GM23248 (cell line): ENCODE measurements at regions not wholly inside any gene's neighbourhood (a gene's known extent, or its start where the extent isn't known, plus 50 kb on each side); places are given as distances from the start of the nearest gene placed in this dataset.

Experiments used
- EZH2 ChIP-seq: fragments of 200-600 bp; sonication (generic); IDR thresholded peaks from 2 replicates; pipeline ENCODE4 v1.6.1; 2018; ENCODE audit warnings: antibody characterized with exemption, mild to moderate bottlenecking; ENCODE audit not compliant: insufficient read depth, poor library complexity, severe bottlenecking
- EZH2phosphoT487 ChIP-seq: fragments of 200-600 bp; sonication (generic); IDR thresholded peaks from 2 replicates; pipeline ENCODE4 v1.6.1; 2018; ENCODE audit warnings: antibody characterized with exemption, moderate library complexity, mild to moderate bottlenecking, low read depth; ENCODE audit not compliant: insufficient read depth

DNA sequence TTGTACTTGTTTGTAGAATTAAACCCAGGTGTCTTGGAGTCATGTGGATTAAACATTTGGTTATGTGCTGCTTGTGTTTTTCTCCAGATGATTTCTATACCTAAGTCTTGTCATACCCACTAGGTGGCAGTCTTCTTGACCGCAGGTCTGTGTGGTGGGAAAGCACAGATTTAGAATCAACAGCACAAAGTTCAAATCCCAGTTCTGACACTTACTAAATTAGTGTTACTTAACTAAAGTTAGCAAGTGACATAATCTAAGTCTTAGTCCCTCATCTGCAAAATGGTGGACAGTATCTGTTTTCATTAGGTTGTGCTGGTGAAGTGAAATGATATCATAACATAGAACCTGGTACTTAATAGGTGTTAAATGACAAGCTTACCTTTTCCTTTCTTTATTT is 151.0 kb upstream of the ARHGAP5 start:
- no peak for TF ChIP-seq EZH2
- no peak for TF ChIP-seq EZH2phosphoT487
